Fibroblast of lung (primary cell): ENCODE measurements at regions not wholly inside any gene's neighbourhood (a gene's known extent, or its start where the extent isn't known, plus 50 kb on each side); places are given as distances from the start of the nearest gene placed in this dataset.

Experiments used
- DNase-seq, 2 donors: peaks; one replicate each; pipeline versions ENCODE4 v3.0.0 to v3.0.0-alpha.2; 2010; ENCODE audit warnings: low read depth in 2 of 2
- H2AFZ ChIP-seq: 2 replicates; pipeline ENCODE4 v1.5.1; 2012; ENCODE audit warnings: low read length, control low read depth, inconsistent platforms
- H3K27ac ChIP-seq: 2 replicates; pipeline ENCODE4 v1.5.1; 2011; ENCODE audit warnings: low read length, control low read depth; ENCODE audit not compliant: insufficient read depth
- H3K27me3 ChIP-seq: 2 replicates; pipeline ENCODE4 v1.5.1; 2011; ENCODE audit warnings: mild to moderate bottlenecking, low read length; ENCODE audit not compliant: control insufficient read depth, insufficient read depth
- H3K36me3 ChIP-seq: 2 replicates; pipeline ENCODE4 v1.5.1; 2011; ENCODE audit warnings: low read length; ENCODE audit not compliant: control insufficient read depth, insufficient read depth
- H3K4me1 ChIP-seq: 2 replicates; pipeline ENCODE4 v1.5.1; 2011; ENCODE audit warnings: low read length; ENCODE audit not compliant: control insufficient read depth, insufficient read depth; ENCODE audit errors: extremely low read depth
- H3K4me2 ChIP-seq: 2 replicates; pipeline ENCODE4 v1.5.1; 2011; ENCODE audit warnings: low read length, control low read depth; ENCODE audit not compliant: insufficient read depth; ENCODE audit errors: extremely low read depth
- H3K4me3 ChIP-seq, 4 experiments: fragments of 200-600 bp in 1 of 4; sonication (generic) in 1 of 4; replicated peaks in 1 of 4; 2 replicates each; pipeline ENCODE4 v1.5.1; 2011 to 2016; ENCODE audit warnings: low read length in 4 of 4, low read depth in 3 of 4, mild to moderate bottlenecking in 3 of 4, control low read depth in 2 of 4, inconsistent platforms in 1 of 4, mixed read lengths in 1 of 4; ENCODE audit not compliant: insufficient read depth in 1 of 4; ENCODE audit errors: control extremely low read depth in 1 of 4
- H3K79me2 ChIP-seq: 2 replicates; pipeline ENCODE4 v1.5.1; 2012; ENCODE audit warnings: mild to moderate bottlenecking, low read length, inconsistent platforms; ENCODE audit not compliant: control insufficient read depth, insufficient read depth
- H3K9ac ChIP-seq: 2 replicates; pipeline ENCODE4 v1.5.1; 2011; ENCODE audit warnings: mild to moderate bottlenecking, low read length, control low read depth; ENCODE audit not compliant: insufficient read depth
- H3K9me3 ChIP-seq: 2 replicates; pipeline ENCODE4 v1.5.1; 2012; ENCODE audit warnings: low read depth, low read length; ENCODE audit not compliant: control insufficient read depth, insufficient read depth
- H4K20me1 ChIP-seq: 2 replicates; pipeline ENCODE4 v1.5.1; 2011; ENCODE audit warnings: low read length; ENCODE audit not compliant: control insufficient read depth, insufficient read depth; ENCODE audit errors: extremely low read depth
- EZH2 ChIP-seq: IDR thresholded peaks from 2 replicates; pipeline ENCODE4 v1.5.1; 2012; ENCODE audit warnings: low read length, control low read depth, mild to moderate bottlenecking; ENCODE audit errors: missing control alignments
- TF ChIP-seq, protein P1 (sequence below), 2 donors: IDR thresholded peaks in 1 of 2; conservative IDR thresholded peaks in 1 of 2; 1 replicate in 1 of 2; 2 replicates in 1 of 2; pipeline ENCODE4 v1.5.1; 2011 to 2012; ENCODE audit warnings: low read length in 2 of 2, control low read depth in 1 of 2, inconsistent platforms in 1 of 2, low read depth in 1 of 2, mild to moderate bottlenecking in 1 of 2

DNA sequence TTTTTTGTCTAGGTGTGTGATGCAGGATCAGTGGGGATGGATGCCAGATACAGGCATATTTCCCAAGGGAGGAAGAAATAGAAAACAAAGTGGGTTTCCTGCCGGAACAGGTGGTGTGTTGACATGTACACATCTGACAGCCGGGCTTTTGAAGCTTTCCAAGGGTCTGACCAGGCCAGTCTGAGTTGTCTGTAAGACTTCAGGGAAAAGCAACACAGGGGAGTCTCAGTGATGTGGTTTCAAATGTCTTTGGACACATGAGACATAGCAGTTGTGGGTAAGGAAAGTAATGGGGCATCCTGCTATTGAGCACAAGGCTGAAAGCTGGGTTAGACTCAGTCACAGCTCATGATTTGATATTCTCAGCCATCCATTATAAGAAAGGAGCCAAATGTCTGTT lies 274.9 kb downstream of the PIK3R1 start:
- Histone ChIP-seq H3K4me3 (no peak overlapping the region), H3K4me2 (no peak overlapping the region), H3K27me3 (no peaks in the 10 kb centered on the region), H3K79me2 (no peaks in the 10 kb centered on the region), H4K20me1 (no peaks in the 10 kb centered on the region), H3K36me3 (no peaks in the 10 kb centered on the region), H3K9ac (no peak overlapping the region), H3K9me3 (no peaks in the 10 kb centered on the region), H3K27ac (no peak overlapping the region), H2AFZ (no peak overlapping the region), H3K4me1 (no peaks in the 10 kb centered on the region)
- DNase-seq = no peak
- TF ChIP-seq, protein P1, sequence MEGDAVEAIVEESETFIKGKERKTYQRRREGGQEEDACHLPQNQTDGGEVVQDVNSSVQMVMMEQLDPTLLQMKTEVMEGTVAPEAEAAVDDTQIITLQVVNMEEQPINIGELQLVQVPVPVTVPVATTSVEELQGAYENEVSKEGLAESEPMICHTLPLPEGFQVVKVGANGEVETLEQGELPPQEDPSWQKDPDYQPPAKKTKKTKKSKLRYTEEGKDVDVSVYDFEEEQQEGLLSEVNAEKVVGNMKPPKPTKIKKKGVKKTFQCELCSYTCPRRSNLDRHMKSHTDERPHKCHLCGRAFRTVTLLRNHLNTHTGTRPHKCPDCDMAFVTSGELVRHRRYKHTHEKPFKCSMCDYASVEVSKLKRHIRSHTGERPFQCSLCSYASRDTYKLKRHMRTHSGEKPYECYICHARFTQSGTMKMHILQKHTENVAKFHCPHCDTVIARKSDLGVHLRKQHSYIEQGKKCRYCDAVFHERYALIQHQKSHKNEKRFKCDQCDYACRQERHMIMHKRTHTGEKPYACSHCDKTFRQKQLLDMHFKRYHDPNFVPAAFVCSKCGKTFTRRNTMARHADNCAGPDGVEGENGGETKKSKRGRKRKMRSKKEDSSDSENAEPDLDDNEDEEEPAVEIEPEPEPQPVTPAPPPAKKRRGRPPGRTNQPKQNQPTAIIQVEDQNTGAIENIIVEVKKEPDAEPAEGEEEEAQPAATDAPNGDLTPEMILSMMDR (conservative IDR thresholded peaks at IDR 0.05 in 1 of 2, IDR thresholded peaks at IDR 0.05 in 1 of 2; ENCODE audit: low read depth in 1 of 2, low read length in 2 of 2) = no peak
- TF ChIP-seq EZH2 = no peak

DNA sequence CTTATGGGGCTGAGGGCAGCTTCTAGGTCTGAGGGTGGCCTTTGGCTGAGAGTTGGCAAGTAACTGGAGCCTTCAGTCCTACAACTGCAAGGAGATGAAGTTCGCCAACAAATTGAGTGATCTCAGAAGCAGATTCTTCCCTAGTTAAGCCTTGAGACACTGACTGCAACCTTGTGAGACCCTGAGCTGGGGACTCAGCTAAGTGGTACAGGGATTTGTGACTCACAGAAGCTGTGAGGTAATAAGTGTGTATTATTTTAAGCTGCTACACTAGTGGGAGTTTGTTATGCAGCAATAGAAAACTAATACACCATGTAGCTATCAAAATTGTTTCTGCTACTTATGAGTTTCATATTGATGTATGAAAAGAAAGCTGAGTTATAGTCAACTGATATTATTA lies 279.2 kb downstream of the PIK3R1 start:
- H3K4me2 ChIP-seq = no peak overlapping the region
- no peaks in the 10 kb centered on the region for H3K36me3 ChIP-seq
- peaks cover 2% of the 10 kb centered on the region for H3K4me1 ChIP-seq
- H3K4me3 ChIP-seq = no peak overlapping the region
- no peaks in the 10 kb centered on the region for H3K27me3 ChIP-seq
- H3K79me2 ChIP-seq = no peaks in the 10 kb centered on the region
- no peak overlapping the region for H3K9ac ChIP-seq
- no peak overlapping the region for H2AFZ ChIP-seq
- H3K27ac ChIP-seq = no peak overlapping the region
- no peak for DNase-seq
- H4K20me1 ChIP-seq = no peaks in the 10 kb centered on the region
- TF ChIP-seq EZH2 = no peak
- TF ChIP-seq, protein P1 (conservative IDR thresholded peaks at IDR 0.05 in 1 of 2, IDR thresholded peaks at IDR 0.05 in 1 of 2; ENCODE audit: low read depth in 1 of 2, low read length in 2 of 2) = no peak
- H3K9me3 ChIP-seq = no peaks in the 10 kb centered on the region

DNA sequence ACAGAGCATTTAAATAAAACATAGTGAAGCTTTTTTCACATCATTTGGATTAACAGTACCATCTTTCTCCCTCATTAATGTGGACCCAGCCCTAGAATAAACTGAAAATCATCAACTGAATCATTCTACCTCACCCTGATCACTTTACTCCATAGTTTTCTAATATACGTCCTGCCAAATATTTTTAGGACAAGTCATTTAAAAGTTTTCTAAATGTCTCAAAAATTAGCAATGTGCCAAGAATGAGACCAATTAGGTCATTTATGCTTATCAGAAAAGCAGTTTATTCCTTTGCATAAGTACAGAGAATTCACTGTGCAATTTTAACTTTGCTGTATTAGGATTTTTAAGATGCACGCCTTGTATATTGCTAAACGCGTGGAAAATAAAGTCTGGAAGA lies 284.4 kb downstream of the PIK3R1 start:
- TF ChIP-seq, protein P1 (conservative IDR thresholded peaks at IDR 0.05 in 1 of 2, IDR thresholded peaks at IDR 0.05 in 1 of 2; ENCODE audit: low read depth in 1 of 2, low read length in 2 of 2) = no peak
- no peak for TF ChIP-seq EZH2
- Histone ChIP-seq H4K20me1 (no peaks in the 10 kb centered on the region), H3K4me2 (peak overlapping the region; percentile 36), H3K36me3 (no peaks in the 10 kb centered on the region), H3K27me3 (no peaks in the 10 kb centered on the region), H3K9ac (no peak overlapping the region), H3K4me1 (peaks cover 2% of the 10 kb centered on the region), H2AFZ (no peak overlapping the region), H3K9me3 (no peaks in the 10 kb centered on the region), H3K4me3 (no peak overlapping the region), H3K27ac (no peak overlapping the region), H3K79me2 (no peaks in the 10 kb centered on the region)
- peak; percentile 70 to 76 for DNase-seq
